ENCODE measurements at regions not wholly inside any gene's neighbourhood (a gene's known extent, or its start where the extent isn't known, plus 50 kb on each side); places are given as distances from the start of the nearest gene placed in this dataset.

DNA sequence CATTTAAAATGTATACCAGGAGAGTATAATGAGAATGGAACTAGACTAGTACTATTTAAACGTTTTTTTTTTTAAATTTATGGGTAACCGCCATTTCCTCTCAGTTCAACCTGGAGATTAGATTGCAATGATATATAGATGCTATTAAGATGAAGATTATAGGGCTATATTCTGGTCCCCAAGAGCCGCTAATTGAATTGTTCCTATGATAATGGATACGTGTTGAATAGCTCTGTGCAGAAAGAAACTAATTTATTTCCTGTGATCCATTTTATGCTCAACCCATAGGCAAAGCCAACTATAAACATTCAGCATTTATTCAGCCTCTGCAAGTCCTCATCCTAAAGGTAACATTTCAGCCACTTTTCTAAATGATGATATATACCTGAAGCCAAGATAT lies 1595.1 kb upstream of the SEL1L start:
- TF ChIP-seq POLR2A (IDR thresholded peaks at IDR 0.05), result no peak
- TF ChIP-seq, protein P1, sequence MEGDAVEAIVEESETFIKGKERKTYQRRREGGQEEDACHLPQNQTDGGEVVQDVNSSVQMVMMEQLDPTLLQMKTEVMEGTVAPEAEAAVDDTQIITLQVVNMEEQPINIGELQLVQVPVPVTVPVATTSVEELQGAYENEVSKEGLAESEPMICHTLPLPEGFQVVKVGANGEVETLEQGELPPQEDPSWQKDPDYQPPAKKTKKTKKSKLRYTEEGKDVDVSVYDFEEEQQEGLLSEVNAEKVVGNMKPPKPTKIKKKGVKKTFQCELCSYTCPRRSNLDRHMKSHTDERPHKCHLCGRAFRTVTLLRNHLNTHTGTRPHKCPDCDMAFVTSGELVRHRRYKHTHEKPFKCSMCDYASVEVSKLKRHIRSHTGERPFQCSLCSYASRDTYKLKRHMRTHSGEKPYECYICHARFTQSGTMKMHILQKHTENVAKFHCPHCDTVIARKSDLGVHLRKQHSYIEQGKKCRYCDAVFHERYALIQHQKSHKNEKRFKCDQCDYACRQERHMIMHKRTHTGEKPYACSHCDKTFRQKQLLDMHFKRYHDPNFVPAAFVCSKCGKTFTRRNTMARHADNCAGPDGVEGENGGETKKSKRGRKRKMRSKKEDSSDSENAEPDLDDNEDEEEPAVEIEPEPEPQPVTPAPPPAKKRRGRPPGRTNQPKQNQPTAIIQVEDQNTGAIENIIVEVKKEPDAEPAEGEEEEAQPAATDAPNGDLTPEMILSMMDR (IDR thresholded peaks at IDR 0.05), result no peak
